Stimulated activated CD4-positive, alpha-beta T cell treated with anti-CD3 and anti-CD28 coated beads, Interleukin-4, amount 100 ng/mL, for 24 hours (primary cell): ENCODE measurements at regions not wholly inside any gene's neighbourhood (a gene's known extent, or its start where the extent isn't known, plus 50 kb on each side); places are given as distances from the start of the nearest gene placed in this dataset.

ENCODE experiments used
- DNase-seq: peaks from one replicate; pipeline ENCODE4 v3.0.0-alpha.2; 2020

DNA sequence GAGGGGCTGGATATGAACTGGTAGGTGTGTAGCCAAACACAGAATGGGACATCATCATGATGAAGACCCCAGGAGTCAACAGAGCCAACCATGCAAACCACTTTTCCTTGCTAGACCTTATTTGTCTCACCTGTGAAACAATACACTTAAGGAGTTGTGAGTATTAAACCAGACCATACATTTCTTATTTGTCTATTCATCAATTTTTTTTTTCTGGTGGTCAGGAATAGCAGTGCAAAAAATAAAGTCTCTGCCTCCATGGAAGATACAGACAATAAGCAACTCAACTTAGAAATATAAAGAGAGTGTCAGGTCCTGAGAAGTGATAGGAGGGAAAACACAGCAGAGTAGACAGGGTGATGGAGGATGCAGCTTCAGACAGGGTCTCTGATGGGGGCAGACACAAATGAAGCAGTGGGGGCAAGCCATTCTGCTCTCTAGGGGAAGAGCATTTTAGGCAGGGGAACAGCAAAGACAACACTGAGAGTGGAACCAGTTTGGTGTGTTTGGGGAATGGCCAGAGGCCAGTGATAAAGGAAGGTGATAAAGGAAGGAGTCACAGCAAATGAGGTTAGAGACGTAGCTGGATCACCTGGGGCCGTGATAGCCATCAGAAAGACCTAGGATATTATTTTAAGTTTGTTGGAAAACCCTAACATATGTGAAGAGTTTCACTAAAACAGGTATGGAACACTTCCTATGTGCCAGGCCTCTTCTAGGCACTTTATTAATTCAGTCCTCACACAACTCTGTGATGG, 256.2 kb downstream of the MAN2A1 start:
- DNase-seq = no peak

DNA sequence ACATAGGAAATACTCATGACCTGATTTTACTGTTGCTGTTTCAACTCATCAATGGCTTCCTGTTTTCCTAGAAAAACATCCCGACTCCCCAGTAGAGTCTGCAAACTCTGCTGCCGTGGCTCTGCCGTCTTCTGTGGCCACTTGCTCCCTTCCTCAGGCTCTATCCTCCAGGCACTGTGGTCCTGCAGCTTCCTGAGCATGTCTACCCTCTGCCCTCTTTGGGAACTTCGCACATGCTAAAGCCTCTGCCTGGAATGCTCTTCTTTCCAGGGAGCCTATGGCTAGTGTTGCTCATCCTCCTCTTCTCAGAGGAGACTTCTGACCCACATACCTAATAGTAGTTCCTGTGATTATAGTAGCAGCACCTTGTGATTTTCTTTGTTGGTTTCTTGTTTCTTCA, 256.9 kb downstream of the MAN2A1 start:
- DNase-seq = no peak

DNA sequence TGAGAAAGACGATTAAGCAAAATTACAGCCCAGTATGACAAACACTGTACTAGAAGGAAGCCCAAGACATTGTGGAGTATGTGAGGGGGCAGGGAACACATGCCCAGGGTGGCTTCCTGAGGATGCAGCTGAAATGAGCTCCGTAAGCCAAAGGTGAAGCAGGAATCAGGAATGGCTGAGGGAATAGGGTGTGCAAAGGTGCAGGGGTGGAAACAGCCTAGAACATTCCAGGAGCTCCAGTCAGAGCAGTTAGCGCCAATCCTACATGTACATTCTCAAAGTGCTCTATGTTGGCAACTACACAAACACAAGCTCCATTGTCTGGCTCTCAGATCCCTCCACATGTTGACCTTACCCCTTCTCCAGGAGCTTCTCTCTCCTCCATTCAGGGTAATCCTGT, 257.9 kb downstream of the MAN2A1 start:
- no peak for DNase-seq

DNA sequence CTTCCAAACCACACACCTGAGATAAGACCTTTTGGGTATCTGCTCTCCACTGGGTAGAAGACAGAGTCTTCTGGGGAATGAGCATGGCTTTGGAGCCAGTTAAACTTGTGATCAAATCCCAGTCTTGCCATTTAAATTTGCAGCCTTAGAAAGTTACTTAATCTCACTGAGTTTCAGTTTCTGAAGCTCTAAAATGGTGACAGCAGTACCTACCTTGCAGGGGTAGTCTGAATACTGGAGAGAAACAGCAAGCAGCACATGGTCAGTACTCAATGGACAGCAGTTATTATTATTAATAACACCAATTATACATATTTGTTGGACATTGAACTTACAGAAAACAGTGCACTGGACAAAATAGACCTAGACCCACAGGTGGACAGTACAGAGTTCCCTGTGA, 260.9 kb downstream of the MAN2A1 start:
- no peak for DNase-seq

DNA sequence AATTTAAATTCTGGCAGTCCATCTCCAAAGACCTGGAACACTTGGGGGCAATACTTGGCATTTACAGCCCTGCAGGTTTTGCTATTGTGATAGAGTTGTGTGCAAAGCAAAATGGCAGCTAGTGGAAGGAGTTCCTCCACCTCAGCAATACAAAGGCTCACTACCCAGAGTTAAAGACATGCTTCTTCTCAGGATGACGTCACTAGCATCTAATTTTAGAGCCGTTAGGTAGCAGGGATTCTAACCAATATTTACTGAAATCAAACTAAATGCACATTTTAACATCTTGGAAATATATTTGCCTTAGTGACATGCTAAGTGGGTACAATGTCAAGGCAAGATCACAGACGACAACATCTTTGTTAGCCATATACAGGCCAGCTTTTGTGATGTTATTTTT, 261.6 kb downstream of the MAN2A1 start:
- no peak for DNase-seq

DNA sequence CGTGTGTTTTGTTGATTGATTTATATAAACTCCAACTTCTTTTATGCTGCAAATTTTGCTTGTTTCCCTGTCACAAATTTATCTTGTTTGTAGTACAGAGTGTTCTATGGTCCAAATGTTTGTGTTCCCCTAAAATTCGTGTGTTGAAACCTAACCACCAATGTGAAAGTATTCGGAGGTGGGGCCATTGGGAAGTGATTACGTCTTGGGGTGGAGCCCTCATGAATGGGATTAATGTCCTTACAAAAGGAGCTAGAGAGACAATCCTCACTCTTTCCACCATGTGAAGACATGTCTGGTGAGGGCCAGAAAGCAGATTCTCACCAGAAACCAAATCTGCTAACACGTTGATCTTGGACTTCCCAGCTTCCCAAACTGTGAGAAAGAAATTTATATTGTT, 262.0 kb downstream of the MAN2A1 start:
- DNase-seq = no peak

DNA sequence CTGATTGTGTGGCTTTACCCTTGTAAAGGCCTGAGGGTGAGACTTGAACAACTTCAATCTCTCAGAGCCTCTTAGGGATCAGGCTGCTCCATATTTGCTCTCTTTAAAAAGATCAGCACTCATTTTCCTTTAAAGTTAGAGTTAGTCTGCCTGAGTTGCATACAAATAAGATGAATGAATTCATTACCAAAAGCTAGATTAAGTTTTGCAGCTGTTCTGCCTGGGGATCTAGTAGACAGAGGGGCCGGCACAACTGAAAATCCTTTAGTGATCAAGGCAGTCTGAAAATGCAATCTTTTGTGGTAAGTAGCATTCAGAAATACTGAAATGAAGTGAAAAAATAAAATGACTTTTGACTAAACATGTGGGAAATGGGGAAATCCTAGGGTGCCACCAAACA, 264.0 kb downstream of the MAN2A1 start:
- no peak for DNase-seq

DNA sequence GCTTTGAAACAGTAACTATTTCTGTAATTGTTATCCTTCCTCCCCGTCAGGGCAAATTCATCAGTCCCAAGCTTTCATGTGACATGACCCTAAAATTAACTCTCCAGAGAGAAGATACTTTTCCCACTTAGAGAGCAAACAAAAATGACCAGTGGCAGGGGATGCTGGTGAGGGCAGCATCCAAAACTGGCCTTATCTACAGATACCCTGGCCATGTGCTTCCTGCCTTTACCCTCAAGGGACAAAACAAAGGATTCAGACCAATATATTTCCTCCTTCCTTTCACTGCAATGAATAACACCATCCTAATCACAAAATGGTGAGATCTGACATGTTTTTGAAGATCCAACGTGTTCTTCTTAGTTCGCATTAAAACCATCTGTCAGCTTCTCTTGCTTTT, 267.2 kb downstream of the MAN2A1 start:
- DNase-seq = no peak

DNA sequence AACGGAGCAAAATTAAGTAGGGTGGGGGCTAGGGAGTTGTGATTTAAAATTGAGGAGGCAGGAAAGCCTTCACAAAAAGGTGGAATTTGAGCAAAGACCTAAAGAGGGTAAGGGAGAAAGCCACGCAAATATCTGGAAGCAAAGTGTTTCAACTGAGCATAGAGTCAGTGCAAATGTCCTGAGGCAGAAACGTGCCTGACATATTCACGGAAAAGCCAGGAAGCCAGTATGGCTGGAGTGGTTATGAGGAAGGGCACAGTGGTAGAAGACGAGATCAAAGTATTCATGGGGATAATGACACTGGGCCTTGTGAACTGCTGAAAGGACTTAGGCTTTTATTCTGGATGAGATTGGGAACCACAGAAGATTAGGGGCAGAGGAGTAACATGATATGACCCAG, 268.4 kb downstream of the MAN2A1 start:
- no peak for DNase-seq

DNA sequence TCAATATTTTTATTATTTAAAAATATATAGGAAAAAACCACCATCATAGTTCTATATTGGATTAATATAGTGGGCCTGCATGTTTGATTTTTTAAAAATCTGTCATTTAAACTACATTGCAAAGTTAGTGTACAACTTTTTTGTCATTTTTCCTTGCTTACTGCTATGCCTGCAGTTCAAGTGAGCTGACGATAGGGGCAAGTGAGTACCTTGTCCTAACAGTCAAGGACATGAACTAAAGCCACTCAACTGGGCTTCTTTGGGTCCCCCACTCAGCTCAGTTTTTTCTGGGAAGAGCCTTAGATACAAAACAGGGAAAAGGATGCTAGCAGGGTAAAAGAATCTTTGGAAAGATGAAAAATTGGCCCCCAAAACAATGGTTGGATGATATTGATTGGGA, 269.9 kb downstream of the MAN2A1 start:
- DNase-seq = no peak

DNA sequence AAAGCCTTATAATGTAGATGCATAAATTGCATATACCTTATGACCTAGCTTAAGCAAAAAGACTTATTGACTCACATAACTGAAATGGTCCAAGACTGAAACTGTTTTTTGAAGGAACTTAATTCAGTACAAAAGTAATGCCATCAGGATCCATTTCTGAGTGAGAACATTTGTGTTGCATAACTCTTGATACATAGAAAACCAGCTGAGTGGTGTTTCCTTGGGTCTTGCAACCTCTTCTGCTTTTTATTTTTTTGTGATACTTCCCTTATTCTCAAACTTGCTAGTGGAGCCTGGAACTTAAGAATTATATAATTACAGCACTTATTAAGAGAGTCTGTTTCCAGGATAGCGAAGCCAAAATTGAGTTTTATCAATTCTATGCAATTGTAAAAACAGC, 272.0 kb downstream of the MAN2A1 start:
- DNase-seq = no peak

DNA sequence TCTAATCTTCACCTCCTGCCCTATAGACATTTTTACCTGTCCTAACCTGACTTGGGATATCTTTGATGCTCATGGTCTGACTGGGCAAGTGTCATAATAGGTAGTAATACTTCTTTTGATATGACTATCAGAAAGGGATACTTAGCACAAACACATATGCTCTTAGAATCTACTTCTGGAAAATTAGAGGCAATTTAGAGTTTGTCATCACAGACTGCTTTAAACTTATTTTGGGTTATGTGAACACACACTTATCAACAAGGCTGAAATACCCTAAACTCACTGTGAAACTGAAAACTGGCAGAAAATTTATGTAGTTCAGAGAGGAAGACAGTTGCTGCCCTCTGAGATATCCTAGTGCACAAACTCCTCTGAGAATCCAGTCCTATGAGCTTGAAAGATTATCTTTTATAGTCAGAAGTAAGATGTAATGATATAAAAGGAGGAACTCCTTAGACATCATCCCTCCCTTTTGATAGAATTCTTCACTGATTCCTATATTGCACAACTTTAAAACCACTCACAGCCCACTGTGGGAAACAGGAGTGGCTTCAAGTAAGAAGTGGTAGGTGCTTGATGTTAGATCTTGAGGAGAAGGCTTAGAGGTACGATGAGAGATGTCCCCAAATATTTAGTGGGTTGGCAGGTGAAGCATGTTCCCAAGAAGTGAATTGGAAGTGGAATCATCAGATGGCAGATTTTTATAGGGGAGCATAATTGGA, 273.3 kb downstream of the MAN2A1 start:
- no peak for DNase-seq

DNA sequence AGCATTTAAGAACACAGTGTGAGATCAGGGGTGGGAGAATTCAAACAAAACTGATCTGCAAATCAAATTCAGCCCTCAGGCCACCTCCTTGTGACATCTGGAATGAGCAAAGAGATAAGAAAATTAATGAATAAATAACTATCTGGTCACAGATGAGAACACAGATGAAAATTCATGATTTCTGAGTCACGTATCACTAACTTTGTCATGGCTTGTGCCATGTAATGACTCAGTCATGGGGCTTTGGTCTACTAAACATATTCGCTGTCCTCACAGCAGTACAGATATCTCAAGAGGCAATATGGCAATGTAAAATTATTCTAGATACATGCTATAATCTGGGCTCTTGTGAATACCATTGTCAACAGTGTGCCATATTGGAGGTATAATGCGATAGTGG, 274.4 kb downstream of the MAN2A1 start:
- no peak for DNase-seq

DNA sequence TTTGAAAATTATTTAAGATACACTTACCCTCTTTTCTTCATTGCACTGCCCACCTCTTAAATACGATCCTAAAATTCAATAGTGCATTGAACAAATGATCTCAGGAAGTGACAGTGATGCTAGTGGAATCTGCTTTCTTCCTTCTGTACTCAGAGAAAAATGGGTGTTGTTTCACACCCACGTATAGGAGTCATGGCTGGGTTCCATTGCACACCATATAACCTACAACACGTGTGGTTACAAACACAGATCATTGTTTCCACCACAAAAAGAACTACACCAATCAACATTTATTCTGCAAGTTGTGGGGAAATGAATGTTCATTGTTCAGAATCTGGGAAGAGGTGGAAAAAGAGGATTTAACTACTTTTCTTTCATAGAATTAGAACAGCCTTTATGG, 275.9 kb downstream of the MAN2A1 start:
- DNase-seq = no peak

DNA sequence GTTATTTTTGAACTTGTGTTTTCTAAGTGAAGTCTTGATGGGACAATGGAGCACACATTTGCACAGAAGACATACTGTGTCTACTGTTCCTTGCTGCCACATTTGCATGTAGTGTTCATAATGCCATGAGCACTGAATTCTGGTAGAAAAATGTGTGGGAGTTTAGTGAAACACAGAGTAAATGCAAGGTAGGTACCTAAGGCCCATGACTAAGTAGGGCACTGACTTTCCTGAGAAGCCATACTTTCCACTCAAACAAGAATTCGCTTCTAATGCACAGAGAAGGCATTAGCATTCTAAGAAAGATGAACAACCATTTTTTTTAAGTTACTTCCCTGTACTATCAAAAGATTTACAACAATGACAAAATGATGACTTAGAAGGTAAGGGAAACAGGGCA, 282.2 kb downstream of the MAN2A1 start:
- no peak for DNase-seq

DNA sequence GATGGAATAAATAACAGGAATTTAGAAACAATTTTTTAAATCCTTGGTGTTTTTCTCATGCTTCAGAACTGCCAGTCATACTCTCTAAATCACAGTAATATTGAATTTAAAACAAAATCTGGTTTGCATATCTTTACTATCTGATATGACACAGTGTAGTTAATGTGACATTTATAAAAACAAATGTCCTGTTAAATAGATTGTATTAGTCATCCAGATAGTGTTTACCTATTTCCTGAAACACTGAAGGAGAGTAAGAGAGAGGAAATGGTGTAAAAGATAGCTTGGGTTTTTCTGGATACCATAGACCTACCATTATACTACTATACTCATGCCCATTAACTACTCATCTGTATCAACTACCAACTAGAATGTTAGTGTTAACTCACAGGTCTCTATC, 292.3 kb downstream of the MAN2A1 start:
- DNase-seq = no peak

DNA sequence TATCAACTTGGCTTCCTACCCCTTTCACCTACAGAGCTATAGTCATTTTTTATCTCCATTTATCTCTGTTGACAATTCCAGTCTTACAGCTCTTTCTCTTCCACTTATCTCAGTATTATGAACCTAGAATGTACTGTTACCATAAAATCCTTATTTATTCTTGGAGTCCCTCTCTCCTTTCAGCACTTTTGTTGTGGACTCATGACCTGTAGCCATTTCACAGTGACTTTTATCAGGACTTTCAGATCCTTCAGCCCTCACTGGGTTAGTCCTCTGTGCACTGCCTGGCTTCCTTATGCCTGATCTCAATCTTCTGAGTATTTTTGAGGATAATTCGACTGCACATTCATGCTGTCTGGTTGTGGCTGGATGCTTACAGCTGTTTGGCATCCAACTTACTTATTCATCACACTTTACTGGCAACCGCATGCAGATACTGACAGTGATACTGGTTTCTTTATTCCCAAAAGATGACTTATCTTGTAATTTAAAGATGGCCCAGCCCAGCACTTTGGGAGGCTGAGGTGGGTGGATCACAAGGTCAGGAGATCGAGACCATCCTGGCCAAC, 293.3 kb downstream of the MAN2A1 start:
- DNase-seq = no peak

DNA sequence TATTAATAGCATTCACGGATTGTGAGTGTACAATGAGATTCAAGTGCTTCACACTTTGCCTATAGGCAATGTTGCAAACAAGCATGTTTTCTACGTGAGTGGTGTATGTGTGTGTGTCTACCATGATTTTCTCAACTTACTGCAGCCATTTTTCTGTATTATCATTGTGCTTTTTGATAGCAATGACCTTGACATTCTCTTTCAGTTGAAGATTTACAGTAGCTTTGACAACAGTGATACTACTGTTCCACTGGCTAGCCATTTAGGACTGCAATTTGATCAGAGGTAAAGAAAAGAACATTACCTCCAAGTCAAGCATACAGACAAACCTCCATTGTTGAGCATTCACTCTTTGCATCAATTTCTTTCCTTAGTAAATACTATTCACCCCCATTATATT, 297.0 kb downstream of the MAN2A1 start:
- no peak for DNase-seq

DNA sequence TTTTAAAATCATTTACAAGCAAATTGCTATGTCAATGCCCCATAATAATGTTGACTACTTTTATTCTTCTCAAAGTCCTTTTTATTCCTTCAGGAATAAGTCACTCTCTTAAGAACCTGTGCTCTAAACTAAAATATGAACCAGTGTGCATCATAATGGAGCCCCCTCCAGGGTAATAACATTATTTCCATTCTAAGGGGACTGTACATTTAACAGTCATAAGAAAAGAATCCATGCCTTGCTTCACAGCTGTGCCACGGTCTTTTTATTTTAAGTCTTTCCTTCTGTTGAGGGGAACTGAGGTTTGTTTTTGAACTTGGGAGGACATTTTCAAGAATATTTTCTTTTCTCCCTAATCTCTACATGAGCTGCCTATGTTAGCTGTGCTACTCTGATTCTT, 297.6 kb downstream of the MAN2A1 start:
- no peak for DNase-seq

DNA sequence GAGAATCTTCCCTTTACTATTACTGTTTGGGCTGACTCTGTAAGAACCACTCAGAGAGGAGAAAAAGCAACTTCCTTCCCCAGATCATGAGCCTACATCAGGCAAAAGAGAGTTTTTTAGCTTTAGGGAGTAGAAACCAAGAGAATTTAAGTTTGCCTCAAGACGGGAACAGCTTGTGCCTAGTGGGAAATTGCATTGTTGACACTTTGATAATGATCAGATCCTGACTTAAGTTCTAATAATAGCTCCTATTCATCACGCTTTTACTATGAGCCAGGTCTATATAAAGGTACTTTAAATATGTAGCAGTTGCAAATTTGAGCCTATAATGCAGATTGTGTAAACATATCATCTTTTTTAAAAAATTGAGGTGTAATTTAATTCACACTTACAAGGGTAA, 298.2 kb downstream of the MAN2A1 start:
- no peak for DNase-seq

DNA sequence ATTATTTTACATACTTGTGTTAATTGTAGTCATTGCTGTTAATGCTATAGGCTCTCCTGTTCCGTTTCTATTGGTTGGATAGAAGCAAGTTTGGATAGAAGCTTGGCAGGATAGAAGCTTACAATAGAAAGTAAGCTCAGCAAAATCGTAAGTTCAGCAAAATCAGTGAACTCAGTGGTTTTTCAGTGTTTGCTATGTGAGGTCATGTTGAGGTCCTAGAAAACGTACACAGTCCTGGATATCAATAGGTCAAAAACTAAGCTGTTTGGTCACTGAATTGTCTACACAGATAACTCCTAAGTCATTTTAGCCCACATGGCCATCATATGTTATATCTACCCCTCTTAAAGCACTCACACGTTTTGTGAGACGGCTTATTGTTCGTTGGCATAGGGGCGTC, 299.4 kb downstream of the MAN2A1 start:
- DNase-seq = no peak

DNA sequence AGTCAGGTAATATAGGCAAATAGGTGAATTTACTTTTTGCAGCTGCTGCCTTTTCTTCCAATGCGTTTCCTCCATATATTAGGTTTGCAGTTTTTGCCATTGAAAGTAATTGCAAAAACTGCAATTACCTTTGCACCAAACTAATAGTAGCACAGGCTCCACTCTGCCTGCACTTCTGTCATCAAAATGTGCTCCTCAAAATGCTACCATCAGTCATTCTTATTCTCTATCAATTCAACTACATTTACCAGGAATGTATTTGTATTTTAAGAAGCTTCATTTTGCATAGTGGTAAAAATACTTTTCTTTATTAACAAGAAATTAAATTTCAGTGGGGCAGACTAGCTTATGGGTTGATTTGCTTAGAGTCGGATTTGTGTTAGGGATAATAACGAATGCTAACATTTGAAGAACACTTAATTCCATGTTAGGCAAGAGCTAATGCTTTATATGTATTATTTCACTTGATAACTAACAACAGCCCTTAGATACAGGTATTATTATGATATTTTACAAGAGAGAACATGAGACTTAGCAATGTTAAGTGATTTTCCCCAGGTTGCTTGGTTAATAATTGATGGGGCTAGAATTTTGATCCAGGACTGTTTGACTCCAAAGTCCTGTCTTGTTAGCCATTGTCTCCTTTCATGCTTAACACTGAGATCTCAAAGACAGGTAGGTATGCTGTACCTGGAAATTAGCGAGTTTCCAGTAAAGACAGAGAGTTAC, 300.4 kb downstream of the MAN2A1 start:
- DNase-seq = no peak

DNA sequence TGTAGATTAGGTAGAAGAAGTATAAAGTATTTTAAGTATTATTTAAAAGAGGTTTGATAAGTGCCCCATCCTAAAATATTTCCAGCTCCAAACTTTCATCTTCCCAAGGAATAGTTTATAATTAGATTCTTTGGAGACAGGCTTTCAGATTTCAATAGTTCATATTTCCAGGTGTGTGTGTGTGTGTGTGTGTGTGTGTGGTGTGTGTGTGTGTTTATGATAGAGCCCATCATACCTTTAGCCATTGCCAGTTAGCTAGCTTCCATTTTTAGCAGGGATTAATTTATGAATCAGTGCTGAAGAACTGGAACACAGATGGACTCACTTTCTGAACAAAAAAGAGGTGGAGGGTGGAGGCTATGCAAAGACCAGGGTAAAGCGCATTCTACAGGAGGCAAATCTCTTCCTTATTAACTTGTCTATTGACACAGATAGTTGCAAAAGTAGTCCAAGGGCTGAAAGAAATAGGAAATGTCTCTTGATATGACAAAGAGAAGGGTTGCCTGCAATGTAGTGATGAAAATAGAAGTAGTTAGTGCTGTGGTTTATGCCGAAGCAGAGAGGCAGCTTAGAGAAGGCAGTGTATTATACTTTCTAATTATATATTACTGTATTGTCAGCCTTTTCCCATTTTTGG, 301.1 kb downstream of the MAN2A1 start:
- DNase-seq = no peak
